NCI-H510A treated with DMSO at 0.1 percent for 48 hours (cell line): ENCODE measurements at regions not wholly inside any gene's neighbourhood (a gene's known extent, or its start where the extent isn't known, plus 50 kb on each side); places are given as distances from the start of the nearest gene placed in this dataset.
A peak's percentile ranks its signal among the peaks of the same experiment; 100 is the strongest.

Experiments
- DNase-seq: peaks from one replicate; lab custom pipeline; 2025; lab: John Stamatoyannopoulos, UW

DNA sequence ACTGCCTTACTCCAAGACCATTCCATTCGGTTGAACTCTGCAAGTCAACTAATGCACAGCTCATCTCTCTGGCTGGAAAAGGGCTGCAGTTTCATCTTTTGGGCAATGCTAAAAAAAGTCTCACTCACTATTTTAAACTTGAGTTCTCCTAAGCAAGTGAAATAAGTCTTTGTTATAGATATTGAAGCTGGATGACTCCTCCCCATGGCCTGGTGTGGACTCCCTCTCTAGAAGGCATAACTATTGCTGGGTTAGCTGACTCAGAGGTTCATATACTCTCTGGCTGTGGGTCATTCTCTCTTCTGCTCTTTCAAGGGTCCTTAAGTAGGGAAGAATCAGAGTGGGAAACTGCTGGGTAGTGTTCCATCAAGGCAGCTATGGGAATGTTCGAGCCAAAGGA, 88.0 kb downstream of the XCL2 start:
- no peak for DNase-seq

GRCh38 chr1:168454211-168454815, 89.5 kb downstream of the XCL2 start:
- peak; percentile 38 for DNase-seq

DNA sequence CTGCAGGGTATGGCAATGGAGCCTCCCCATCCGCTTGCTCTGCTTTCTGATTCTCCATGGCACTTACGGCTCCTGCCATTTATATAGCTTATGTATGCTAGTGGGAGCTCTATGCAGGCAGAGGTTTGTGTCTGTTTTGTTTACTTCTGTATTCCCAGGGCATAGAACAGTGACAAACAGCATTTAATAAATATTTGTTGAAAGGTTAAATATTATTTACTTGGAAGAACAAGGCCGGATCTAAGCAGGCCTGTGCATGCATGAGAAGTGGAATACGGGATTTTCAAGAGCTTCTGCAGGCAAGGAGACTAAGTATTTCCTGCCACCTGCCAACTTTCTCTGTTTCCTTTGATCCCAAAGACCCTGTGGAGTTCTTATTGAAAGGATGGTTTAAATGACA, 90.7 kb downstream of the XCL2 start:
- DNase-seq: peak; percentile 89

- no peak for DNase-seq
Observed at GRCh38 chr1:168452329-168452728, 91.5 kb downstream of the XCL2 start.

GRCh38 chr1:168447871-168448270, 95.9 kb downstream of the XCL2 start:
- DNase-seq: no peak

DNA sequence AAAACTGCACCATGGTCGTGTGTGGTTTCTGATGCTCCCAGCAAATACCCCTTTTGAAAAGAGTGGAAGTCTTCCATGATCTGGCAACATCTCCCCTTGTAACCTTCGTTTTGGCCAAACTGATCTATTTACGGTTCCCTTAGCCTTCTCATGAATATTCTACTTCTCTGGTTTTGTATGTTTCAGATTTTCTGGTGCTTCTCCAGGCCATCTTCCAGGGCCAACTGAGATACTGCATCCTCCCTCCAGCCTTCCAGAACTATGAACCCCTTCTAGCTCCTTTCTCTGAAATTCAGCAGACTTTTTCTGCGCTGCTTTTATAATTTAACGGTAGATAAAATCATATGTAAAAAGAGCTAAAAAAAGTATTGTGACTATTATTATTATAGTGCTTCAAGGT, 97.7 kb downstream of the XCL2 start:
- no peak for DNase-seq

DNA sequence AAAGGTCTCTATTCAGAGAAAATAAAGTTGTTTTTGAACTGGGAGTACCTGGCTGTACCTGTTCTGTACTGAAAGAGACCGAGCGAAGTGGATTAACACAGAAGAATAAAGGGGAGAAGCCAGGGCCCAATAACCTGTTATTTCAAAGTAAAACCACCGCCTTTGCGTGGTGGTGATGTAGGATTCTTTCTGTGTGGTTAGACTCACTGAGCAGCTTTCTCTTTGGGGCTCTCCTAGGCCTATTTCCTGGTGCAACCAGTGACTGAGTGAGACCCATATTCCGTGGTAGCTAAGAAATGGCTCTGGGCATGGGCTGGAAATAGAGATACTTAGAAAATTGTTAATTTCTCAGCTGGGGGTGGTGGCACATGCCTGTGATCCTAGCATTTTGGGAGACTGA, 99.9 kb downstream of the XCL2 start:
- no peak for DNase-seq

GRCh38 chr1:168443356-168443755, 100.4 kb downstream of the XCL2 start:
- no peak for DNase-seq

GRCh38 chr1:168442931-168443330, 100.9 kb downstream of the XCL2 start:
- peak; percentile 81 for DNase-seq

DNA sequence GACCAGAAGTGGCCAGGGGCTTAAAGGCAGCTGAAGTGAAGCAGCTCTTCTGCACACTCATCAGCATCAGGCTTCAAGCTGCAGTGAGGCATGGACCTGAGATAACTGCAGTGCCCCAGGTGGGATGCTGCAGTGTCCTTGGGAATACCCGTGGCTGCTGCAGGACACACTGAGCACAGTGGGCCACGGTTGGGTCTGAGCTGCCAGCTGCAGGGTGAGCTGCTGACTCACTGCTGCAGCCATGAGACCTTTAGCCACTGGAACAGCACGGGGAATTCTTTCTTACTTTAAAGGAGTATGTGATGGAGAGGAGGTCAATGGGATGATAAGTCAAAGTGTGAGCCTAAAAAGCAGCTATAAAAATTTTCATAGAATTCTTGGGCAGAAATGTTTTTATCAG, 102.1 kb downstream of the XCL2 start:
- no peak for DNase-seq

GRCh38 chr1:168439456-168440375, 104.1 kb downstream of the XCL2 start:
- DNase-seq: peak; percentile 86

DNA sequence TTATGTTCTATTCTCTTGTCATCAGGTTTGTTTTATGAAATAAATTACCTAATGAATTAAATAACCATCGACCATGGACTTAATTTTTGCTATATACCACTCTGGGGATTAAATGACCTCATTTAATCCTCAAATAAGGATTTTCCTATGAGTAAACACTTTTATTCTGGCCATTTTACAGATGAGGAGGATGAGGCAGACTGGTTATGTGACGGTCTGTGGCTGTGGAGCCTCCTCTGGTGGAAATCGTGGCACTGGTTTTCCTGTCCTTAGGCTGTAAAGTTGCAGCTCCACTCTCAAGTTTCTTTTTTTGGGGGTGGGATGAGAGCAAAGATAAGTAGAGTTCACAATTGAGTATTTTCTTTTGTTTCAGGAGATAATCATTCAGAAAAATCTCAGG, 105.2 kb downstream of the XCL2 start:
- DNase-seq: no peak

DNA sequence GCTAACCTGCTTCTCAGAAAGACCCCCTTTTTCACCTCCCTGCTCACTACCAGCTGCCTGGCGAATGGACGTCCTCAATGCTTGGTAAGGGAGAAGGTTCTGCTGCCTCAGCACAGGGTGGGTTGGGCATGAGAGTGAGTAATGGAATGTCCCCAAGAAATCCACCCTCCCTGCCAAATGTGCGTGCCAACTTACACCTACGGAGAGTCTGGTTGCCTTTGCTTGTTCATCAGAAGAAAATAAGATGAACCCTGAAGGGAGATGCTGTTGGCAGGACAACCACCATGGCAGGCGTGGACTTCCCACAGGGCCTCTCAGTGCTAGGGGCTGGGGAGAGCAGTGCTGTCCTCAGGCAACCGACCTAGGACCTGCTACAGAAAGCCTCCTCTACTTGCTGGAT, 106.0 kb downstream of the XCL2 start:
- DNase-seq: no peak

GRCh38 chr1:168435439-168435838, 108.4 kb downstream of the XCL2 start:
- no peak for DNase-seq

DNA sequence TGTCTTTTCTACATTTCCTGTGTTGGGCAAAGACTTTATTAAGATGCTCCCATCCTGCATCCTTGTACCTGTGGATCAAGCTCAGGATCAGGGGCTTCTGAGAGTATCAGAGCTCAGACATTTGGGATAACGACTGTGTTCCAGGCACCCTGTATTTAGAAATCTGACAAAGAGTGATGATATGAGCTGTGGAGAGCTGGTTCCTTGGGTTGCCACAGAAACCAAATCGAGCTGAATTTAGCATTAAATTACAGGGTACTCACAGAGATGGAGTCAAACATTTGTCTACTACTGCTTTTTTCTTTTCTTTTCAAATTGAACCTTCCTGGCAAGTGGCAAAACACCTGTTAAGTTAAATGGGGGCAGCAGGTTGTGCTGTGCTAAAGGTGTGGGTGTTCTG, 110.6 kb downstream of the XCL2 start:
- DNase-seq: no peak

DNA sequence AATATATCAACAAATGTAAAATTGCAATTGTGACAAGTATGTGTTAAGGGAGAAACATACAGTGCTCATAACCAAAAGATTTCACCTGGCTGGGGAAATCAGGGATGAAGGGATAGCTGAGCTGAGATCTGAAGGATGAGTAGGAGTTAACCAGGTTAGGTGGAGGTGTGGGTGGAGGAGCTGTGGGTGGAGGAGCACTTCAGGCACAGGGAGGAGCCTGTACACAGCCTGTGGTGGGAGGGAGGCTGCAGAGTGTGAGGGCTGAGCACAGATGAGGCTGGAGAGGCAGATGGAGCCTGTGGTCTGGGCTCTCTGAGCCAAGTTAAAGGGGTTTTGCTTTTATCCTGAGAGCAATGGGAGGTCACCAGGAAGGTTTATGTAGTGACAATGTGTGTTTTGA, 111.9 kb downstream of the XCL2 start:
- no peak for DNase-seq

GRCh38 chr1:168430321-168430720, 113.5 kb downstream of the XCL2 start:
- DNase-seq: no peak

- no peak for DNase-seq
Observed at GRCh38 chr1:168428063-168428731, 115.6 kb downstream of the XCL2 start.

- no peak for DNase-seq
Observed at GRCh38 chr1:168427051-168427450, 116.7 kb downstream of the XCL2 start.

DNA sequence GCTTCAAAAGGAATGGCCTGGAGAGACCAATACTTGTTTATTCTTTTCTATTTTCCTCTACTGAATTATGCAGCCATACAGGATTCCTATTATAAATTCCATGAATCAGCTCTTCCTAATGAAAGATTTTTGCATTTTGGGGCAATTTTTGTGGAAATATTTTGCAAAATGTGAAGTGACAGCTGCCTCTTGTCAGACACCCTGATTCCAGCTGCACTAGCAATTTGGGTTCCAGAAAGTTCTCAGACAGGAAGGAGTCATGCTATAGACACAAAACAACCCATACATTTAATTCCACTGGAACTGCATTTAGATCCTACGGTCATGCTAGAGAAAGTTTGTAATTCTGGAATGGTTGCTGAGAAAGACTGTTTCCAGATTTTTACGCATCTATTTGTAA, 119.5 kb downstream of the XCL2 start:
- DNase-seq: no peak

DNA sequence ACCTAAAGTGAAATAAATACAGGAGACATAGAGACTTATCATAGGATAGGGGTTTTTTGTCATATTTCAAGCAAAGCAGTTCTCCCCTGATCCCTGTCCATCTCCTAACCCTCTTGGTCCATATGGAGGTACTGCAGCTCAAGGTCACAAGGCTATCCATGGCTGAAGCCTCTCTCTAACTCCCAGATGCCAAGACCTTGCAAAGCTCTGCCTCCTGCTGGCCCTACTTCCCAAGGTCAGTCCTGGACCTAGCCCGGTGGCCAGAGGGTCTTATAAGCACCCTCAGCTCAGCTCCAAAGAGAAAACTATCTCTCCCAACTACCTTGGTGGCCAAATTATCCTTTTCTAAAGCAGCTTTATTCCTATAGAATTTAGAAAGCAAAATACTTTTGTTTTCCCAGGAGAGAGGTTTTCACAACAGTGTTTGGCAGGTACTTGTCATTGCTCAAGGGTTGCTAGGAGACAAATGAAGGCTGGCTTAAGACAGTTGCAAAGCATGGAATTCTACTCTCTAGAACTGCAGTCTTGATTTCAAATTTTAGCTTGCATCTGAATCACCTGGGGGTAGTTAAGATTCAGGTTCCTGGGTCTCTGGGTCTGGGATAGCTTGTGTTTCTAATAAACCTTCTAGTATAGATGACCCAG, 121.5 kb downstream of the XCL2 start:
- DNase-seq: no peak

GRCh38 chr1:168421399-168422004, 122.3 kb downstream of the XCL2 start:
- no peak for DNase-seq
